ENCODE measurements at regions not wholly inside any gene's neighbourhood (a gene's known extent, or its start where the extent isn't known, plus 50 kb on each side); places are given as distances from the start of the nearest gene placed in this dataset.

DNA sequence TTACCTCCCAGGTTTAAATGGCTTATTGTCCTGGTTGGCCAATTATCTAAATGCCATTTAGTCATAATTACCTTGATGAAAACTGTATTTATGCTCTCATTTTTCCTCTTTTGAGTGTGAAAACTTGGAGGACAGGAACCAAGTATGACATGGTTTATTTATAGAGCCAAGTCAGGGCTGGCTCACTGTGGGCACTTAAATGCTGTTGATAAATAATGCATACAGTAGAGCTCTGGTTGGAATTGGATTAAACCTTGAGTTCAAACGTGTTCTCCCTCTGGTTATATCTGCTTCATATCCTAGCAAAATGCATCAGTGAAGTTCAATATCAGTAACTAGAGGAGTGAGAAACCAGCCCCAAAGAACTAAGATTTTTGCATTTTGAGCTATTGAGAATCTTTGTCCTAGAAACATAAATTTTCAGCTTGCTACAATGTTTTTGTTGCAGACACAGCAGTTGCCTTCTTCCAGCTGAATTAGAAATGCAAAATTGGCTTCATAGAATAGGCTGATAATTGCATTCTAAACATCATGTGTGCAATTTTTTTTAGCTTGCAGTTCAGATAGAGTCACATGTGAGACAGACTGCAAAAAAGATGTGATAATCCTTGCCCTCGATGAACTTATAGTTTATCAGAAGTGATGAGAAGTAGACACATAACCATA, 255.8 kb downstream of the BTBD3 start:
- 0% methylated on average over 2 of the region's 2 CpGs for WGBS (ENCODE audit: insufficient coverage, low coverage, missing lambda C conversion rate)
- TF ChIP-seq KAT8 (IDR thresholded peaks at IDR 0.05; ENCODE audit: low read depth) (no peak), ZNF239 (CRISPR knock-in tag; IDR thresholded peaks at IDR 0.05) (no peak), MTF1 (CRISPR knock-in tag; IDR thresholded peaks at IDR 0.05; ENCODE audit: borderline replicate concordance) (no peak), ZBTB7A (IDR thresholded peaks at IDR 0.05; ENCODE audit: borderline replicate concordance, control insufficient read depth, low read depth, low read length) (no peak), EWSR1 (IDR thresholded peaks at IDR 0.05; ENCODE audit: borderline replicate concordance, low read depth, partially characterized antibody) (no peak), RHOXF2B (CRISPR knock-in tag; conservative IDR thresholded peaks at IDR 0.05) (no peak), CREM (IDR thresholded peaks at IDR 0.05; ENCODE audit: low read depth) (no peak), FOXA1 (IDR thresholded peaks at IDR 0.05; ENCODE audit: borderline replicate concordance) (no peak)
- TF ChIP-seq, protein P1, sequence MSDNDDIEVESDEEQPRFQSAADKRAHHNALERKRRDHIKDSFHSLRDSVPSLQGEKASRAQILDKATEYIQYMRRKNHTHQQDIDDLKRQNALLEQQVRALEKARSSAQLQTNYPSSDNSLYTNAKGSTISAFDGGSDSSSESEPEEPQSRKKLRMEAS (CRISPR knock-in tag; IDR thresholded peaks at IDR 0.05), result no peak
- Histone ChIP-seq H3K4me2 (ENCODE audit: insufficient read depth, low read length) (no peak overlapping the region), H3K27me3 (ENCODE audit: control insufficient read depth in 2 of 2, insufficient read depth in 2 of 2, low read length in 2 of 2) (no peaks in the 10 kb centered on the region), H3K9me1 (ENCODE audit: control insufficient read depth, insufficient read depth, low read length) (no peaks in the 10 kb centered on the region), H3K79me2 (ENCODE audit: control insufficient read depth, insufficient read depth, low read length) (no peaks in the 10 kb centered on the region), H3K9ac (ENCODE audit: insufficient read depth in 1 of 2, low read depth in 2 of 2, low read length in 2 of 2) (no peak overlapping the region), H4K20me1 (replicated peaks; ENCODE audit: control insufficient read depth, insufficient read depth, low read length) (no peaks in the 10 kb centered on the region), H2AFZ (ENCODE audit: low read depth, low read length) (no peak overlapping the region), H3K4me1 (replicated peaks in 1 of 2; ENCODE audit: control insufficient read depth in 2 of 2, insufficient read depth in 2 of 2, low read length in 2 of 2) (no peaks in the 10 kb centered on the region), H3K36me3 (ENCODE audit: control insufficient read depth, insufficient read depth, low read length) (no peaks in the 10 kb centered on the region), H3K27ac (ENCODE audit: extremely low read depth, low read depth, low read length) (no peak overlapping the region), H3K9me3 (replicated peaks; ENCODE audit: control insufficient read depth, insufficient read depth, low read depth, low read length) (no peaks in the 10 kb centered on the region), H3K4me3 (no peak overlapping the region)
- intact Hi-C loops (cut with micrococcal nuclease), result no loop called here
- POLR2A ChIA-PET, result no interaction called here
- in situ Hi-C loops (cut with MboI), result no loop called here
- no peak for ATAC-seq
- CTCF ChIA-PET (ENCODE audit: low intra/inter-chr PET ratio), result no interaction called here
- DNase-seq (ENCODE audit: extremely low read depth in 1 of 4, low spot score in 3 of 4), result no peak
- FAIRE-seq, result no peak
- BruUV-seq (replicated peaks), result no TSS peak
